ENCODE measurements at regions not wholly inside any gene's neighbourhood (a gene's known extent, or its start where the extent isn't known, plus 50 kb on each side); places are given as distances from the start of the nearest gene placed in this dataset.
"Not testable (repeated sequence)": the region's sequence is repeated elsewhere in the genome, so short reads cannot be mapped to it uniquely, and the experiment has no call there.

DNA sequence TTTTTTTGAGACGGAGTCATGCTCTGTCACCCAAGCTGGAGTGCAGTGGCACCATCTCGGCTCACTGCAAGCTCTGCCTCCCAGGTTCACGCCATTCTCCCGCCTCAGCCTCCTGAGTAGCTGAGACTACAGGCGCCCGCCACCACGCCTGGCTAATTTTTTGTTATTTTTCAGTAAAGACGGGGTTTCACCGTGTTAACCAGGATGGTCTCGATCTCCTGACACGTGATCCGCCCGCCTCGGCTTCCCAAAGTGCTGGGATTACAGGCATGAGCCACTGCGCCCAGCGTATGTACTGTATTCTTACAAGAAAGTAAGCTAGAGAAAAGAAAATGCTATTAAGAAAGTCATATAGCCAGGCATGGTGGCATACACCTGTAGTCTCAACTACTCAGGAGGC, 84.8 kb upstream of the CMC1 start:
- not testable (repeated sequence) for DNase-seq

DNA sequence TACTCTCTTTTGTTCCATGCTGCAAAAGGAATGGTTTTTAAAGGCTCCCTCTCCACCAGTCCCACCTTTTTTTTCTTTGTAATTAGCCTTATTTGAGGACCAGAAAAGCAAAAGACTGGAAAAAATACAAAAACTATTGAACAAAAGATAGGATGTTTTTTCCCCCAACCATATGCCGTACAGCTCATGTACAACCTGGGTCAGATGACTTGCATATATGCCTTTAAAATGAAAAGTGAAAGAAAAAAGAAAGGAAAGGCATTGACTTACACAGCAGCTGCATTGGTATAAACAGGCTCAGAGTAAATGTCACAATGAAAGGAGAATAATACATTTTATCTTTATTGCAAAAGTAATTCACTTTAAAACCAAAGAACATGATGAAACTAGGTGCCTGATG, 69.5 kb upstream of the CMC1 start:
- no peak for DNase-seq

DNA sequence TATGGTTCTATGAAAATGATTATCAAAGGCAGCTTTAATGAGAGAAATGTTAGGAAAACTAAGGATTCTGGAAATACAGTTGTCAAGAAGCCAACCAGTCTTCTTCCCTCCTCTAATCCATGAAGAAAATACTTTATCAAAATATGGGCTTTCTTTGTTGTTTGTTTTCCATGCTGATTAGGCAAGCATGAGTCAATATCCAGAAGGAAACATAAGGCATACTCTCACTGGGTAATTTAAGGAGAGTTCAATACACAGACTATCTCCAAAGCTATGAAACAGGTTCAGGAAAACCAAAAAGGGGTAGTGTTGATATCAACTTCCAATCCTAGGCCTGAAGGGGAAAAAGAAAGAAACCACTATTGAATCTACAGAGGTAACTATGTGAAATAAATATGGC, 68.7 kb upstream of the CMC1 start:
- DNase-seq, result no peak

DNA sequence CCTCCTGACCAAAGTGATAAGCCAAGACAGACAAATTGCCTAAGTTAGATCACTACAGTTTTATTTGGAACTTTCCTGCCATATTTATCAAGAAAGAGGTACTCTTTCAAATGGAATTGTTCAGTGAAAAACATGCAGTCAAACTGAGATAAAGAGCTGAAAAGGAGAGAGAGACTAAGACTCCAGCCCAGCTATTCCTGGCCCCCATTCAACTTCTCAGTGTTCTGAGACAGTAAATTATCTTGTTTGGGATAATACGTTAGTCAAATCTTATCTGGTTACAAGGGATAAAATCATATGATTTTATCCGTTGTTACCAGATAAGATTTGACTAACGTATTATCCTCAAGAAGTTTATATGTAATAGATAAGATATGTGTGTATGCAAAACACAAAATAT, 67.6 kb upstream of the CMC1 start:
- DNase-seq, result no peak

DNA sequence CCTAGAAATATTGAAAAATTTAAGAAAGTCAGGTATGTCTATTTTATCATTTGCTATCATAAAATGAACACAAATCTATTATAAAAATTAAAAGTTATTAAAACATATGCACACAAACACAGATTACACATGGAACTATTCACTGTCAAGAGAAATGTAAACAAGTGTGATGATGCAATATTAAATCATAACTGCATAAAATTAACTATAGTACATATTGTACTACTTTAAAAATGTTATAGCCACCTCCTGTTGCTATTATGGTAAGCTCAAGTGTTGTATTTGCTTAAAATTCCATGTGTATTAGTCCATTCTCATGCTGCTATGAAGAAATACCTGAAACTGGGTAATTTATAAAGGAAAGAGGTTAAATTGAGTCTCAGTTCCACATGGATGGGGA, 54.7 kb upstream of the CMC1 start:
- DNase-seq, result no peak

DNA sequence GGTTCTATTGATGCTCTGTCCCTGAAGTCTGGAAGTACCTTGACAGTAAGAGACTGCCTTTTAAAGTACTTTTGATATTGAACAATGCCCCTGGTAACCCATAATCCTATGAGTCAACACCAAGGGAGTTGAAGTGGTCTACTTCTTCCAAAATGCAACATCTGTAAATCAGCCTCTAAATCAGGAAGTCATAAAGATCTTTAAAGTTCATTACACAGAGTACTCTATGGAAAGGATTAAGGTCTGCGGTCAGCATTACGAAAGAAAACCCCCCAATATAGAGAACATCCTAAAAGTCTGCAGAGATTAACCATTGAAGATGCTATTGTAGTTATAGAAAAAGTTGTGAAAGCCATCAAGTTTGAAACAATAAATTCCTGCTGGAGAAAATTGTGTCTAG, 52.7 kb upstream of the CMC1 start:
- DNase-seq, result no peak

DNA sequence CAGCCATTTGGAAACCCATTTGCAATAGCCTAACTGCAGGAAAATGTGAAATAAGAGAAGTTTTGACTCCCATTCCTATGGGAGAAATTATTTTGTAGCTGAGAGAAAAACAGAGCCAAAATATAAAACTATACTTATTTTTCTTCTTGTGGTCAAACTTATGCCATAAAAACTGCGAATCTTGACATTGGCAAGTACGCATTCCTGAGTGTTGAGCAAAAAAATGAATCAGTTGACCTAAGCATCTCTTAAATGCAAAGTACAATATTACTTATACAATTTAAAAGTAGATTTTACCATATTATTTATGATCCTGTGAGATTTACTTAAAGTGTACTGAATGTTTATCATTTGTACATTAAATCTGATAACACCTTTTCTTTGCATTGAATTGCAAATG, 50.1 kb upstream of the CMC1 start:
- no peak for DNase-seq

Measured in activated CD4-positive, alpha-beta T cell treated with anti-CD3 and anti-CD28 coated beads, Interleukin-2, amount 50 U/mL, for 48 hours (primary cell).